K562 (cell line): ENCODE measurements at regions not wholly inside any gene's neighbourhood (a gene's known extent, or its start where the extent isn't known, plus 50 kb on each side); places are given as distances from the start of the nearest gene placed in this dataset.

Experiments used
- ATAC-seq: fragments of 200-7000 bp; cut with Tn5 transposase; 3 replicates; pipeline ENCODE4 v1.9.1; 2020; ENCODE audit warnings: moderate library complexity
- BruUV-seq: library from RNA; stranded (reverse); fragments of 400-500 nt; replicated peaks from 2 replicates; lab custom pipeline; 2021; lab: Mats Ljungman, UMichigan
- CTCF ChIA-PET: fragments of 300-600 bp; formaldehyde crosslinking; extraction: SDS; loops from one replicate; lab custom pipeline; 2021; ENCODE audit warnings: low intra/inter-chr PET ratio; lab: Yijun Ruan, JAX
- POLR2A ChIA-PET: fragments of 300-600, 350-650 bp; sonication (Branson Sonifier 250); formaldehyde crosslinking; extraction: SDS; loops from one replicate; lab custom pipeline; 2021; ENCODE audit warnings: antibody characterized with exemption, inconsistent platforms; lab: Yijun Ruan, JAX
- DNase-seq, 4 experiments: peaks; one replicate each; pipeline versions ENCODE4 v3.0.0 to v3.0.0-alpha.2; 2011 to 2018; ENCODE audit warnings: low spot score in 3 of 4, mixed read lengths in 3 of 4; ENCODE audit errors: extremely low read depth in 1 of 4
- FAIRE-seq: peaks from 2 replicates; lab custom pipeline; 2011; peaks lifted over from hg19 to GRCh38; lab: Jason Lieb, UNC
- H2AFZ ChIP-seq: 2 replicates; pipeline ENCODE4 v1.6.0; 2011; ENCODE audit warnings: low read depth, low read length, control low read depth, inconsistent platforms
- H3K27ac ChIP-seq: fragments of 200-600 bp; 3 replicates; pipeline ENCODE4 v1.8.0; 2011; ENCODE audit warnings: low read depth, mild to moderate bottlenecking, control low read depth, inconsistent platforms, low read length, moderate library complexity, mixed read lengths; ENCODE audit errors: extremely low read depth
- H3K27me3 ChIP-seq, 2 experiments: fragments of 300-600 bp in 1 of 2; 2 replicates in 1 of 2; 3 replicates in 1 of 2; pipeline versions ENCODE4 v1.6.0 to v1.8.0; 2011; ENCODE audit warnings: inconsistent platforms in 2 of 2, low read length in 2 of 2, mild to moderate bottlenecking in 1 of 2, mixed read lengths in 1 of 2, moderate library complexity in 1 of 2; ENCODE audit not compliant: control insufficient read depth in 2 of 2, insufficient read depth in 2 of 2
- H3K36me3 ChIP-seq: fragments of 300-600 bp; 3 replicates; pipeline ENCODE4 v1.8.0; 2011; ENCODE audit warnings: mild to moderate bottlenecking, low read length, inconsistent platforms; ENCODE audit not compliant: control insufficient read depth, insufficient read depth
- H3K4me1 ChIP-seq, 2 experiments: fragments of 200-600 bp in 1 of 2; replicated peaks in 1 of 2; 2 replicates in 1 of 2; 3 replicates in 1 of 2; pipeline versions ENCODE4 v1.5.1 to v1.8.0; 2011; ENCODE audit warnings: inconsistent platforms in 2 of 2, low read length in 2 of 2, mild to moderate bottlenecking in 1 of 2, mixed read lengths in 1 of 2, moderate library complexity in 1 of 2; ENCODE audit not compliant: control insufficient read depth in 2 of 2, insufficient read depth in 2 of 2
- H3K4me2 ChIP-seq: 2 replicates; pipeline ENCODE4 v1.6.1; 2011; ENCODE audit warnings: low read length, control low read depth, inconsistent platforms, mixed read lengths; ENCODE audit not compliant: insufficient read depth
- H3K4me3 ChIP-seq: fragments of 200-600 bp; sonication (generic), shearing (Covaris generic); 2 replicates; pipeline ENCODE4 v1.5.1; 2016; ENCODE audit warnings: control low read depth, inconsistent platforms
- H3K79me2 ChIP-seq: fragments of 200-600 bp; 3 replicates; pipeline ENCODE4 v1.8.0; 2011; ENCODE audit warnings: low read length, inconsistent platforms; ENCODE audit not compliant: control insufficient read depth, insufficient read depth
- H3K9ac ChIP-seq, 2 experiments: 2 replicates each; pipeline versions ENCODE4 v1.6.0 to v1.6.1; 2011; ENCODE audit warnings: low read depth in 2 of 2, low read length in 2 of 2, control low read depth in 1 of 2, inconsistent platforms in 1 of 2, mild to moderate bottlenecking in 1 of 2, mixed read lengths in 1 of 2; ENCODE audit not compliant: insufficient read depth in 1 of 2
- H3K9me1 ChIP-seq: one replicate; pipeline ENCODE4 v1.6.0; 2011; ENCODE audit warnings: inconsistent platforms, mild to moderate bottlenecking, low read length, moderate library complexity; ENCODE audit not compliant: control insufficient read depth, insufficient read depth
- H3K9me3 ChIP-seq: replicated peaks from 2 replicates; pipeline ENCODE4 v1.5.1; 2011; ENCODE audit warnings: low read depth, low read length, inconsistent platforms; ENCODE audit not compliant: control insufficient read depth, insufficient read depth
- H4K20me1 ChIP-seq: replicated peaks from 2 replicates; pipeline ENCODE4 v1.6.1; 2011; ENCODE audit warnings: low read length, inconsistent platforms, mixed read lengths; ENCODE audit not compliant: control insufficient read depth, insufficient read depth
- ASH1L ChIP-seq: fragments of 450-650 bp; IDR thresholded peaks from 2 replicates; pipeline ENCODE4 v1.6.1; 2018; ENCODE audit warnings: borderline replicate concordance, mild to moderate bottlenecking, low read depth; ENCODE audit not compliant: partially characterized antibody
- HDAC6 ChIP-seq: IDR thresholded peaks from 2 replicates; pipeline ENCODE4 v1.6.1; 2012; ENCODE audit warnings: low read depth, mild to moderate bottlenecking, control low read depth, inconsistent platforms, low read length, moderate library complexity
- MED1 ChIP-seq: sonication (generic); formaldehyde crosslinking; IDR thresholded peaks from 2 replicates; pipeline ENCODE4 v1.8.1; 2023; ENCODE audit warnings: missing genetic modification reagents, borderline replicate concordance
- PHB2 ChIP-seq: fragments of 450-650 bp; IDR thresholded peaks from 2 replicates; pipeline ENCODE4 v1.6.1; 2017; ENCODE audit warnings: low read depth
- SMAD4 ChIP-seq: fragments of 250-450 bp; sonication (Bioruptor Pico); conservative IDR thresholded peaks from 2 replicates; pipeline ENCODE4 v1.8.0; 2021; ENCODE audit warnings: inconsistent platforms, mild to moderate bottlenecking, moderate library complexity
- TBP ChIP-seq: optimal IDR thresholded peaks from 2 replicates; pipeline ENCODE3; 2011; ENCODE audit warnings: low read depth, low read length, improper control_type of control experiment
- ZBTB49 ChIP-seq: sonication (generic); formaldehyde crosslinking; IDR thresholded peaks from 2 replicates; pipeline ENCODE4 v1.8.0; 2022; ENCODE audit warnings: missing genetic modification reagents, mild to moderate bottlenecking, borderline replicate concordance
- ZNF507 ChIP-seq: conservative IDR thresholded peaks from 2 replicates; pipeline ENCODE4 v1.6.1; 2017; ENCODE audit warnings: missing genetic modification characterization, missing compliant biosample characterization
- ZNF76 ChIP-seq: fragments of 250-450 bp; sonication (Bioruptor Pico); IDR thresholded peaks from 2 replicates; pipeline ENCODE4 v1.4.0; 2020; ENCODE audit warnings: mild to moderate bottlenecking, moderate library complexity, borderline replicate concordance
- WGBS: fragments of 100-300 bp; shearing (Covaris generic); methylation state at CpG from one replicate; pipeline ENCODE4 v1.1.6; 2016; ENCODE audit warnings: low coverage, mixed read lengths; ENCODE audit not compliant: insufficient coverage; ENCODE audit errors: missing lambda C conversion rate; 5-methylcytosine and 5-hydroxymethylcytosine counted together
- in situ Hi-C: fragments of 300-500 bp; cut with MboI; formaldehyde crosslinking; loops from 4 replicates; pipeline ENCODE4 v1.15.0; 2018; ENCODE audit warnings: inconsistent platforms, mixed read lengths
- intact Hi-C: fragments of 100-400 bp; cut with micrococcal nuclease; formaldehyde crosslinking; loops from 2 replicates; pipeline ENCODE4 v1.14.2; 2022

GRCh38 chr5:32503261-32503660 lies 58.7 kb upstream of the ZFR start:
- Histone ChIP-seq H3K27me3 (peaks cover 57 to 68% of the 10 kb centered on the region in 2 experiments), H4K20me1 (no peaks in the 10 kb centered on the region; the same call in 1 of the 2 replicates), H3K4me1 (no peaks in the 10 kb centered on the region; a peak in 2 of 5 replicates), H3K27ac (no peak overlapping the region), H3K9me1 (no peaks in the 10 kb centered on the region), H3K4me2 (no peak overlapping the region), H3K9me3 (no peaks in the 10 kb centered on the region), H2AFZ (no peak overlapping the region), H3K4me3 (no peak overlapping the region), H3K9ac (no peak overlapping the region), H3K36me3 (no peaks in the 10 kb centered on the region), H3K79me2 (no peaks in the 10 kb centered on the region)
- FAIRE-seq = no peak
- no TSS peak for BruUV-seq
- ChIA-PET POLR2A (no interaction called here), CTCF (no interaction called here)
- in situ Hi-C loops (no loop called here), intact Hi-C loops (no loop called here)
- ATAC-seq = no peak
- DNase-seq = no peak
- 37% methylated on average over 6 of the region's 7 CpGs for WGBS
- no peak for TF ChIP-seq ZBTB49 (CRISPR knock-in tag)
- TF ChIP-seq ZNF507 (tag) = no peak
- TF ChIP-seq SMAD4 (CRISPR knock-in tag) = no peak
- TF ChIP-seq ASH1L = no peak
- no peak for TF ChIP-seq PHB2
- TF ChIP-seq TBP = no peak
- no peak for TF ChIP-seq ZNF76 (CRISPR knock-in tag)
- no peak for TF ChIP-seq HDAC6
- no peak for TF ChIP-seq MED1 (CRISPR knock-in tag)
